Keratinocyte (primary cell): ENCODE measurements at regions not wholly inside any gene's neighbourhood (a gene's known extent, or its start where the extent isn't known, plus 50 kb on each side); places are given as distances from the start of the nearest gene placed in this dataset.

Source experiments
- DNase-seq: peaks from one replicate; pipeline ENCODE4 v3.0.0-alpha.2; 2011; ENCODE audit warnings: low read depth, missing footprints, low spot score
- FAIRE-seq: peaks from 2 replicates; lab custom pipeline; 2011; peaks lifted over from hg19 to GRCh38; lab: Jason Lieb, UNC
- H2AFZ ChIP-seq: 2 replicates; pipeline ENCODE4 v1.6.0; 2012; ENCODE audit warnings: low read length, control low read depth, inconsistent platforms; ENCODE audit not compliant: control insufficient read depth
- H3K27ac ChIP-seq: 2 replicates; pipeline ENCODE4 v1.5.1; 2011; ENCODE audit warnings: low read length; ENCODE audit not compliant: control insufficient read depth, insufficient read depth
- H3K27me3 ChIP-seq: 3 replicates; pipeline ENCODE4 v1.6.0; 2011; ENCODE audit warnings: low read length; ENCODE audit not compliant: control insufficient read depth, insufficient read depth; ENCODE audit errors: extremely low read depth
- H3K36me3 ChIP-seq, 2 experiments: 2 replicates in 1 of 2; 3 replicates in 1 of 2; pipeline ENCODE4 v1.5.1; 2011; ENCODE audit warnings: low read length in 2 of 2, mild to moderate bottlenecking in 1 of 2; ENCODE audit not compliant: control insufficient read depth in 2 of 2, insufficient read depth in 2 of 2; ENCODE audit errors: extremely low read depth in 1 of 2
- H3K4me1 ChIP-seq: 3 replicates; pipeline ENCODE4 v1.5.1; 2011; ENCODE audit warnings: low read length; ENCODE audit not compliant: control insufficient read depth, insufficient read depth; ENCODE audit errors: extremely low read depth
- H3K4me2 ChIP-seq: 3 replicates; pipeline ENCODE4 v1.6.0; 2011; ENCODE audit warnings: low read depth, low read length; ENCODE audit not compliant: control insufficient read depth, insufficient read depth; ENCODE audit errors: extremely low read depth
- H3K4me3 ChIP-seq, 3 experiments: fragments of 200-600 bp in 1 of 3; sonication (generic) in 1 of 3; 2 replicates in 2 of 3; 3 replicates in 1 of 3; pipeline ENCODE4 v1.5.1; 2011 to 2016; ENCODE audit warnings: low read length in 3 of 3, mild to moderate bottlenecking in 3 of 3, control low read depth in 2 of 3, inconsistent platforms in 1 of 3, low read depth in 1 of 3, mixed read lengths in 1 of 3, mixed run types in 1 of 3, moderate library complexity in 1 of 3; ENCODE audit not compliant: control insufficient read depth in 2 of 3, insufficient read depth in 2 of 3; ENCODE audit errors: extremely low read depth in 1 of 3
- H3K79me2 ChIP-seq: 2 replicates; pipeline ENCODE4 v1.6.0; 2012; ENCODE audit warnings: low read length; ENCODE audit not compliant: control insufficient read depth, insufficient read depth
- H3K9ac ChIP-seq: 3 replicates; pipeline ENCODE4 v1.6.0; 2011; ENCODE audit warnings: low read length; ENCODE audit not compliant: control insufficient read depth, insufficient read depth; ENCODE audit errors: extremely low read depth
- H3K9me1 ChIP-seq: 3 replicates; pipeline ENCODE4 v1.6.0; 2011; ENCODE audit warnings: low read length; ENCODE audit not compliant: control insufficient read depth, insufficient read depth; ENCODE audit errors: extremely low read depth
- H3K9me3 ChIP-seq: 2 replicates; pipeline ENCODE4 v1.5.1; 2012; ENCODE audit warnings: low read depth, low read length; ENCODE audit not compliant: control insufficient read depth
- H4K20me1 ChIP-seq: 3 replicates; pipeline ENCODE4 v1.6.0; 2011; ENCODE audit warnings: low read length; ENCODE audit not compliant: control insufficient read depth, insufficient read depth; ENCODE audit errors: extremely low read depth
- CTCF ChIP-seq, 3 experiments: IDR thresholded peaks in 1 of 3; conservative IDR thresholded peaks in 1 of 3; optimal IDR thresholded peaks in 1 of 3; 2 replicates in 2 of 3; 3 replicates in 1 of 3; pipeline versions ENCODE3 to v1.5.1; 2011; ENCODE audit warnings: low read length in 3 of 3, mild to moderate bottlenecking in 3 of 3, moderate library complexity in 2 of 3, control low read depth in 1 of 3, inconsistent platforms in 1 of 3; ENCODE audit not compliant: insufficient read depth in 2 of 3; ENCODE audit errors: extremely low read depth in 1 of 3
- EZH2 ChIP-seq: IDR thresholded peaks from one replicate; pipeline ENCODE4 v1.6.1; 2012; ENCODE audit warnings: inconsistent platforms, mild to moderate bottlenecking, low read length, moderate library complexity
- dilution Hi-C: fragments of 300-500 bp; cut with MboI; formaldehyde crosslinking; loops from one replicate; pipeline ENCODE4 v1.7.0; 2020; ENCODE audit warnings: low sequenced_read_pairs; ENCODE audit not compliant: extremely low pct_ligation_motif_present

DNA sequence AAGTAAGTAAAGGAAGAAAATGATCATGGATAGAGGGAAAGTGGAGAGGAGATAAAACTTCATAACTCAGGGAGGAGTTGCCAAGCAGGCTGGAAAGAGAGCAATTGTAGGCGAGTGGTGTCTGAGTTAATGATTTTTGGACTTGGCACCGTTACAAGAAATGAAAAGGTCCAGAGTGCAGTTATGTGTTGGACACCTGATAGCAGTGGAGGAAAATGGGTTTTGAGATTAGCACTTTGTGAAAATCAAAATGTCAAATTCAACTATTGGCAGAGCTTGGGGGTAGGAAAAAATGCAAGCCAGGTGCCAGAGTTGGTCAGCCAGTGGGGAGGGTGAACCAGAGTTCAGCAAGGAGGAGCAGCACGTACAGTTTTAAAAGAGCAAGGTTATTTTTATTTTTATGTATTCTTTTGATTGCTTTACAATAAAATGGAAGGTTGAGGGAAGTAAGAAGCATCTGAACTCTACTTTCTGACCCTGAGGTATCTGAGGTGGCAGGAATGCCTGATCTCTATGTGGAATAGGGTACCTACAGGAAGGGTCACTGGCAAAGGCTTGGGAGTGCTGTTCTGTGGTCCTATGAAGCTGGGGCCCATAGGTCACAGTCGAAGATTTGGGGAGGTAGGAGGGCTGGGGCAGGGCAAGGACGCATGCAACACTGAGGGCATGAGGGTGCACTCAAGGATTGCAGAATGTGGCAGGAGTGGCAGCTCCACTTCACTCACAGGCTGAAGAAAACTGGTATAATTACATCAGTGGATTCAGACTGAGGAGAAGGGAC, 127.5 kb downstream of the CD8B2 start:
- Histone ChIP-seq H3K36me3 (no peaks in the 10 kb centered on the region), H3K9ac (no peak overlapping the region), H4K20me1 (no peaks in the 10 kb centered on the region), H2AFZ (no peak overlapping the region), H3K27ac (no peak overlapping the region), H3K9me1 (no peaks in the 10 kb centered on the region), H3K9me3 (no peaks in the 10 kb centered on the region), H3K4me1 (no peaks in the 10 kb centered on the region), H3K4me3 (no peak overlapping the region), H3K4me2 (no peak overlapping the region), H3K27me3 (no peaks in the 10 kb centered on the region), H3K79me2 (no peaks in the 10 kb centered on the region)
- FAIRE-seq (no peak), DNase-seq (no peak)
- dilution Hi-C loops, result no loop called here
- no peak for TF ChIP-seq CTCF (optimal IDR thresholded peaks at IDR 0.05 in 1 of 3, IDR thresholded peaks at IDR 0.05 in 1 of 3, conservative IDR thresholded peaks at IDR 0.05 in 1 of 3; ENCODE audit: extremely low read depth in 1 of 3, insufficient read depth in 2 of 3, low read length in 3 of 3)
- no peak for TF ChIP-seq EZH2

GRCh38 chr2:106618614-106619013, 131.4 kb downstream of the CD8B2 start:
- dilution Hi-C loops, result no loop called here
- Histone ChIP-seq H3K4me2 (no peak overlapping the region), H3K4me1 (no peaks in the 10 kb centered on the region), H3K27me3 (no peaks in the 10 kb centered on the region), H3K9me1 (no peaks in the 10 kb centered on the region), H3K79me2 (no peaks in the 10 kb centered on the region), H3K36me3 (no peaks in the 10 kb centered on the region), H3K9ac (no peak overlapping the region), H3K4me3 (no peak overlapping the region), H3K27ac (no peak overlapping the region), H2AFZ (no peak overlapping the region), H3K9me3 (no peaks in the 10 kb centered on the region), H4K20me1 (no peaks in the 10 kb centered on the region)
- DNase-seq (no peak), FAIRE-seq (no peak)
- TF ChIP-seq CTCF (optimal IDR thresholded peaks at IDR 0.05 in 1 of 3, IDR thresholded peaks at IDR 0.05 in 1 of 3, conservative IDR thresholded peaks at IDR 0.05 in 1 of 3; ENCODE audit: extremely low read depth in 1 of 3, insufficient read depth in 2 of 3, low read length in 3 of 3) (no peak), EZH2 (no peak)
